SH-SY5Y (cell line): ENCODE measurements at regions not wholly inside any gene's neighbourhood (a gene's known extent, or its start where the extent isn't known, plus 50 kb on each side); places are given as distances from the start of the nearest gene placed in this dataset.

Experiments
- GATA2 ChIP-seq: IDR thresholded peaks from 2 replicates; pipeline ENCODE4 v1.6.1; 2011; ENCODE audit warnings: mild to moderate bottlenecking, low read depth, low read length
- GATA3 ChIP-seq: IDR thresholded peaks from 2 replicates; pipeline ENCODE4 v1.6.1; 2011; ENCODE audit warnings: low read depth, mild to moderate bottlenecking, low read length, moderate library complexity

DNA sequence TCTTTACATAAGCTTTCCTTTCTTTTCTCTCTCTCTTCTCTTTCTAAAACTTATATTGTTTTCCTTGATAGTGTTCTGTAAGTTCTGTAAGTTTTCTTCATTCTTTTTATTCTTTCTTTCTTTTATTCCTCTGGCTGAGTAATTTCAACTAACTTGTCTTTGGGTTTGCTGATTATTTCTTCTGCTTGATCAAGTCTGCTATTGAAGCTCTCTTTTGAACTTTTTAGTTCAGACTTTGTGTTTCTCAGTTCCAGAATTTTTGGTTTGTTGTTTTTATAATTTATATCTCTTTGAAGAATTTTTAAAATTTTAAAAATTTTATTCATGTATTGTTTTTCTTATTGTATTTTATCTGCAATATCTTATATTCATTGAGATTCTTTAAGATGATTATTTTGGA, 795.8 kb upstream of the SALL3 start:
- TF ChIP-seq GATA2, result no peak
- no peak for TF ChIP-seq GATA3
